Right lobe of liver (tissue), 4 donors: ENCODE measurements at regions not wholly inside any gene's neighbourhood (a gene's known extent, or its start where the extent isn't known, plus 50 kb on each side); places are given as distances from the start of the nearest gene placed in this dataset.

Experiments used
- POLR2A ChIP-seq: fragments of 450-650 bp; IDR thresholded peaks from one replicate; pipeline ENCODE4 v1.6.1; 2017; ENCODE audit warnings: antibody characterized with exemption, mild to moderate bottlenecking
- TF ChIP-seq, protein P1 (sequence below), 4 donors: fragments of 200-600 bp in 3 of 4; fragments of 450-650 bp in 1 of 4; IDR thresholded peaks; one replicate each; pipeline versions ENCODE4 v1.5.1 to v1.8.0; 2016 to 2022; ENCODE audit warnings: antibody characterized with exemption in 4 of 4, mild to moderate bottlenecking in 2 of 4
- donor health status: DM: no; HTN: no; CAD: no.
- donor health status: DM: no; HTN: no; CAD: no.
- donor health status: DM: no; HTN: yes; CAD: no.

DNA sequence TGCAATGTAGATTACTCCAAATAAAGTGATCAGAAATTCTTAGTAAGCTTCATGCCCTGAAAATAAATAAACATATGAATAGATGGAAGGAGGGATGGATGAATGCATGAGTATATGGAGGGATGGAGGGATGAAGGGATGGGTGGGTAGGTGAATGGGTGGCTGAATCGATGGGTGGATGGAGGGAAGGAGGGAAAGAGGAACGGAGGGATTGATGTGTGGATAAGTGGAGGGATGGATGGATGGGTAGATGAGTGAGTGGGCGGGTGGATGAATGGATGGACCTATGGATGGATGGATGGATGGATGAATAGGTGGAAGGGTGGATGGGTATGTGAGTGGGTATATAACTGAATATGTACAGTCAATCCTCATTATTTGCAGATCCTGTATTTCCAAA is 276.7 kb upstream of the ACVR2A start:
- TF ChIP-seq, protein P1, sequence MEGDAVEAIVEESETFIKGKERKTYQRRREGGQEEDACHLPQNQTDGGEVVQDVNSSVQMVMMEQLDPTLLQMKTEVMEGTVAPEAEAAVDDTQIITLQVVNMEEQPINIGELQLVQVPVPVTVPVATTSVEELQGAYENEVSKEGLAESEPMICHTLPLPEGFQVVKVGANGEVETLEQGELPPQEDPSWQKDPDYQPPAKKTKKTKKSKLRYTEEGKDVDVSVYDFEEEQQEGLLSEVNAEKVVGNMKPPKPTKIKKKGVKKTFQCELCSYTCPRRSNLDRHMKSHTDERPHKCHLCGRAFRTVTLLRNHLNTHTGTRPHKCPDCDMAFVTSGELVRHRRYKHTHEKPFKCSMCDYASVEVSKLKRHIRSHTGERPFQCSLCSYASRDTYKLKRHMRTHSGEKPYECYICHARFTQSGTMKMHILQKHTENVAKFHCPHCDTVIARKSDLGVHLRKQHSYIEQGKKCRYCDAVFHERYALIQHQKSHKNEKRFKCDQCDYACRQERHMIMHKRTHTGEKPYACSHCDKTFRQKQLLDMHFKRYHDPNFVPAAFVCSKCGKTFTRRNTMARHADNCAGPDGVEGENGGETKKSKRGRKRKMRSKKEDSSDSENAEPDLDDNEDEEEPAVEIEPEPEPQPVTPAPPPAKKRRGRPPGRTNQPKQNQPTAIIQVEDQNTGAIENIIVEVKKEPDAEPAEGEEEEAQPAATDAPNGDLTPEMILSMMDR (IDR thresholded peaks at IDR 0.05): no peak
- TF ChIP-seq POLR2A: no peak
